ENCODE measurements at regions not wholly inside any gene's neighbourhood (a gene's known extent, or its start where the extent isn't known, plus 50 kb on each side); places are given as distances from the start of the nearest gene placed in this dataset.

DNA sequence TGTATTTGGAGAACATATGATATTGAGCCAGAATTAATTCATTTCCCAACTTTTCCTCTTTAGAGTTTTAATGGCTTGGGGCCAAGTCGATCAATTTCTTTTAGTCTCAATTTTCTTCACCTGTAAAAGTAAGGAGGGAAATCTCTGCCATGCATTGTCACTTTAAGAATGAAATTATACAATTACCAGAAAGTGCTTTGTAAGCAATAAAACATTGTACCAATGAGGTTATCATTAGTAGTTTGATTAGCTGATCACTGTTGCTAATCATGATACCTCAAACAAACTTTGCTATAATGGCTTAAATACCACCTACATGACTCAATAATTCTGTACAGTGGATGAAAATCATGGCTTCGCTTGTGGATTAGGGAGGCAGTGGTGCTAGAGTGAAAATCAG lies 1525.8 kb upstream of the GOT2 start (continued):
- TF ChIP-seq USF1 (IDR thresholded peaks at IDR 0.05; ENCODE audit: borderline replicate concordance, low read depth) = no peak
- no peak for TF ChIP-seq CHD2 (IDR thresholded peaks at IDR 0.05; ENCODE audit: low read length, partially characterized antibody)
- no peak for TF ChIP-seq POLR2AphosphoS5 (IDR thresholded peaks at IDR 0.05; ENCODE audit: low read depth, low read length)
- TF ChIP-seq, protein P1, sequence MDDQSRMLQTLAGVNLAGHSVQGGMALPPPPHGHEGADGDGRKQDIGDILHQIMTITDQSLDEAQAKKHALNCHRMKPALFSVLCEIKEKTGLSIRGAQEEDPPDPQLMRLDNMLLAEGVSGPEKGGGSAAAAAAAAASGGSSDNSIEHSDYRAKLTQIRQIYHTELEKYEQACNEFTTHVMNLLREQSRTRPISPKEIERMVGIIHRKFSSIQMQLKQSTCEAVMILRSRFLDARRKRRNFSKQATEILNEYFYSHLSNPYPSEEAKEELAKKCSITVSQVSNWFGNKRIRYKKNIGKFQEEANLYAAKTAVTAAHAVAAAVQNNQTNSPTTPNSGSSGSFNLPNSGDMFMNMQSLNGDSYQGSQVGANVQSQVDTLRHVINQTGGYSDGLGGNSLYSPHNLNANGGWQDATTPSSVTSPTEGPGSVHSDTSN (IDR thresholded peaks at IDR 0.05) = no peak

- CTCF ChIA-PET = no interaction called here
- DNase-seq = no peak
- Histone ChIP-seq H3K36me3 (replicated peaks in 1 of 2; ENCODE audit: control insufficient read depth in 1 of 2, insufficient read depth in 2 of 2, low read length in 1 of 2) (no peaks in the 10 kb centered on the region), H4K20me1 (ENCODE audit: insufficient read depth) (no peaks in the 10 kb centered on the region), H3K79me2 (ENCODE audit: insufficient read depth) (no peaks in the 10 kb centered on the region), H3K4me2 (no peak overlapping the region), H3K9me2 (no peaks in the 10 kb centered on the region), H3K27ac (ENCODE audit: low read depth in 2 of 2, low read length in 1 of 2) (no peak overlapping the region), H3K4me1 (ENCODE audit: control insufficient read depth in 1 of 2, insufficient read depth in 2 of 2, low read depth in 1 of 2, low read length in 1 of 2) (no peaks in the 10 kb centered on the region), H2AFZ (ENCODE audit: low read depth) (no peak overlapping the region), H3K9ac (no peak overlapping the region), H3K4me3 (ENCODE audit: low read depth in 2 of 2, low read length in 1 of 2) (no peak overlapping the region), H3K9me3 (0 out of 2 replicates have a peak, but pooled peaks cover 3% of the 10 kb centered on the region), H3K27me3 (ENCODE audit: insufficient read depth) (no peaks in the 10 kb centered on the region), H3F3A (replicated peaks; ENCODE audit: insufficient read depth) (no peaks in the 10 kb centered on the region)
- WGBS (ENCODE audit: low lambda C conversion rate) = 23% methylated on average over 3 of the region's 3 CpGs
- POLR2A ChIA-PET = no interaction called here
- TF ChIP-seq MAX (IDR thresholded peaks at IDR 0.05; ENCODE audit: low read depth) = no peak
- peak; percentile 25 for TF ChIP-seq GATA2 (CRISPR knock-in tag; IDR thresholded peaks at IDR 0.05)
Measured at GRCh38 chr16:60246086-60246485, 1512.0 kb upstream of the GOT2 start.

DNA sequence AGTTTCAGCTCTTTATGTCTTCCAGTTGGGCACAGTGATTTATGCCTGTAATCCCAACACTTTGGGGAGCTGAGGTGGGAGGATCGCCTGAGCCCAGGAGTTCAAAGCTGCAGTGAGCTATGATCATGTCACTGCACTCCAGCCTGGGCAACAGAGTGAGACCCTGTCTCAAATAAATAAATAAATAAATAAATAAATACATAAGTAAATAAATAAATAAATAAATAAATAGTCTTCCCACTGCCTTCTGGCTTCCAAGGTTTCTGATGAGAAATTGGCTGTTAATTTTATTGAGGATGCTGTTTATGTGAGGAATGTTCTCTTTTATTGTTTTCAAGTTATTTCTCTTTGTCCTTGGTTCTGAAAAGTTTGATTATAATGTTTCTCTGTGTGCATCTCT lies 1507.6 kb upstream of the GOT2 start:
- TF ChIP-seq EZH2phosphoT487 (IDR thresholded peaks at IDR 0.05; ENCODE audit: borderline replicate concordance, low read depth) = no peak
- no peak for TF ChIP-seq MAX (IDR thresholded peaks at IDR 0.05; ENCODE audit: low read depth)
- TF ChIP-seq USF2 (IDR thresholded peaks at IDR 0.05; ENCODE audit: borderline replicate concordance, low read depth, low read length) = no peak
- no peak for TF ChIP-seq JUND (IDR thresholded peaks at IDR 0.05)
- no peak for TF ChIP-seq USF1 (IDR thresholded peaks at IDR 0.05; ENCODE audit: borderline replicate concordance, low read depth)
- no peak for TF ChIP-seq YY1 (IDR thresholded peaks at IDR 0.05; ENCODE audit: low read depth)
- no peak for TF ChIP-seq RAD21 (IDR thresholded peaks at IDR 0.05; ENCODE audit: low read length)
- TF ChIP-seq, protein P2, sequence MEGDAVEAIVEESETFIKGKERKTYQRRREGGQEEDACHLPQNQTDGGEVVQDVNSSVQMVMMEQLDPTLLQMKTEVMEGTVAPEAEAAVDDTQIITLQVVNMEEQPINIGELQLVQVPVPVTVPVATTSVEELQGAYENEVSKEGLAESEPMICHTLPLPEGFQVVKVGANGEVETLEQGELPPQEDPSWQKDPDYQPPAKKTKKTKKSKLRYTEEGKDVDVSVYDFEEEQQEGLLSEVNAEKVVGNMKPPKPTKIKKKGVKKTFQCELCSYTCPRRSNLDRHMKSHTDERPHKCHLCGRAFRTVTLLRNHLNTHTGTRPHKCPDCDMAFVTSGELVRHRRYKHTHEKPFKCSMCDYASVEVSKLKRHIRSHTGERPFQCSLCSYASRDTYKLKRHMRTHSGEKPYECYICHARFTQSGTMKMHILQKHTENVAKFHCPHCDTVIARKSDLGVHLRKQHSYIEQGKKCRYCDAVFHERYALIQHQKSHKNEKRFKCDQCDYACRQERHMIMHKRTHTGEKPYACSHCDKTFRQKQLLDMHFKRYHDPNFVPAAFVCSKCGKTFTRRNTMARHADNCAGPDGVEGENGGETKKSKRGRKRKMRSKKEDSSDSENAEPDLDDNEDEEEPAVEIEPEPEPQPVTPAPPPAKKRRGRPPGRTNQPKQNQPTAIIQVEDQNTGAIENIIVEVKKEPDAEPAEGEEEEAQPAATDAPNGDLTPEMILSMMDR (IDR thresholded peaks at IDR 0.05) = no peak
- TF ChIP-seq MXI1 (IDR thresholded peaks at IDR 0.05; ENCODE audit: low read depth, low read length) = no peak
- no peak for TF ChIP-seq CHD2 (IDR thresholded peaks at IDR 0.05; ENCODE audit: low read length, partially characterized antibody)
- TF ChIP-seq SIN3A (IDR thresholded peaks at IDR 0.05; ENCODE audit: borderline replicate concordance, low read depth, low read length) = no peak
- TF ChIP-seq SMC3 (IDR thresholded peaks at IDR 0.05; ENCODE audit: low read depth, low read length) = no peak
- no peak for TF ChIP-seq TCF12 (IDR thresholded peaks at IDR 0.05)
- TF ChIP-seq RFX5 (IDR thresholded peaks at IDR 0.05; ENCODE audit: low read length) = no peak
- no peak for TF ChIP-seq NRF1 (IDR thresholded peaks at IDR 0.05; ENCODE audit: low read depth, low read length)
- TF ChIP-seq FOXM1 (IDR thresholded peaks at IDR 0.05; ENCODE audit: low read depth) = no peak
- Histone ChIP-seq H3K27ac (ENCODE audit: low read depth in 2 of 2, low read length in 1 of 2) (no peak overlapping the region), H4K20me1 (ENCODE audit: insufficient read depth) (no peaks in the 10 kb centered on the region), H3K9me3 (0 out of 2 replicates have a peak, but pooled peaks cover 3% of the 10 kb centered on the region), H2AFZ (ENCODE audit: low read depth) (no peak overlapping the region), H3F3A (replicated peaks; ENCODE audit: insufficient read depth) (no peaks in the 10 kb centered on the region), H3K79me2 (ENCODE audit: insufficient read depth) (no peaks in the 10 kb centered on the region), H3K4me3 (ENCODE audit: low read depth in 2 of 2, low read length in 1 of 2) (no peak overlapping the region), H3K4me2 (no peak overlapping the region), H3K9me2 (no peaks in the 10 kb centered on the region), H3K27me3 (ENCODE audit: insufficient read depth) (no peaks in the 10 kb centered on the region), H3K4me1 (ENCODE audit: control insufficient read depth in 1 of 2, insufficient read depth in 2 of 2, low read depth in 1 of 2, low read length in 1 of 2) (no peaks in the 10 kb centered on the region), H3K36me3 (replicated peaks in 1 of 2; ENCODE audit: control insufficient read depth in 1 of 2, insufficient read depth in 2 of 2, low read length in 1 of 2) (no peaks in the 10 kb centered on the region), H3K9ac (no peak overlapping the region)
- ChIA-PET POLR2A (no interaction called here), CTCF (no interaction called here)
- WGBS (ENCODE audit: low lambda C conversion rate) = 74% methylated on average over 1 of the region's 1 CpG
- no peak for DNase-seq

All from SK-N-SH (cell line).